Activated CD8-positive, alpha-beta T cell treated with anti-CD3 and anti-CD28 coated beads for 36 hours (primary cell): ENCODE measurements at regions not wholly inside any gene's neighbourhood (a gene's known extent, or its start where the extent isn't known, plus 50 kb on each side); places are given as distances from the start of the nearest gene placed in this dataset.

Experiments used
- ATAC-seq: fragments of 200-7000 bp; cut with Tn5 transposase; one replicate; pipeline ENCODE4 v1.10.0; 2021; ENCODE audit warnings: mild to moderate bottlenecking, moderate library complexity
- CTCF ChIA-PET: fragments of 350-600 bp; sonication (Branson Sonifier 250); formaldehyde crosslinking; loops from one replicate; lab custom pipeline; 2021; ENCODE audit warnings: antibody characterized with exemption; lab: Charles Lee
- POLR2A ChIA-PET: fragments of 350-600 bp; sonication (Branson Sonifier 250); formaldehyde crosslinking; loops from one replicate; lab custom pipeline; 2021; ENCODE audit warnings: antibody characterized with exemption; lab: Charles Lee
- DNase-seq: peaks from one replicate; pipeline ENCODE4 v3.0.0-alpha.2; 2020
- H3K27ac Mint-ChIP-seq: one replicate; pipeline ENCODE4 v1.8.0; 2021; ENCODE audit warnings: mild to moderate bottlenecking, mixed read lengths
- H3K27me3 Mint-ChIP-seq: one replicate; pipeline ENCODE4 v1.8.0; 2021; ENCODE audit warnings: mixed read lengths
- H3K36me3 Mint-ChIP-seq: one replicate; pipeline ENCODE4 v1.8.0; 2021; ENCODE audit warnings: low read depth, mixed read lengths
- H3K4me1 Mint-ChIP-seq: one replicate; pipeline ENCODE4 v1.8.0; 2021; ENCODE audit warnings: low read depth, mixed read lengths
- H3K4me3 Mint-ChIP-seq: one replicate; pipeline ENCODE4 v1.8.0; 2021; ENCODE audit warnings: mild to moderate bottlenecking, moderate library complexity, mixed read lengths
- H3K9me3 Mint-ChIP-seq: one replicate; pipeline ENCODE4 v1.8.0; 2021; ENCODE audit warnings: mixed read lengths
- CTCF ChIP-seq: fragments of 200-600 bp; IDR thresholded peaks from one replicate; pipeline ENCODE4 v1.8.0; 2022; ENCODE audit warnings: antibody characterized with exemption, mild to moderate bottlenecking
- intact Hi-C: fragments of 100-400 bp; cut with micrococcal nuclease; formaldehyde crosslinking; loops from one replicate; pipeline ENCODE4 v1.10.0; 2022

- TF ChIP-seq CTCF: no peak
- CTCF ChIA-PET: no interaction called here
- DNase-seq: no peak
- no peaks in the 10 kb centered on the region for H3K27me3 Mint-ChIP-seq
- no peak overlapping the region for H3K27ac Mint-ChIP-seq
- ATAC-seq: no peak
- H3K4me3 Mint-ChIP-seq: no peak overlapping the region
- no peaks in the 10 kb centered on the region for H3K9me3 Mint-ChIP-seq
- H3K4me1 Mint-ChIP-seq: no peaks in the 10 kb centered on the region
- H3K36me3 Mint-ChIP-seq: no peaks in the 10 kb centered on the region
- intact Hi-C loops: no loop called here
- POLR2A ChIA-PET: no interaction called here
These were observed 159.5 kb upstream of the NRP1 start for GRCh38 chr10:33493978-33494377.

GRCh38 chr10:33493497-33493896 is 159.0 kb upstream of the NRP1 start:
- no peak for TF ChIP-seq CTCF
- intact Hi-C loops: no loop called here
- Mint-ChIP-seq H3K4me1 (no peaks in the 10 kb centered on the region), H3K27me3 (no peaks in the 10 kb centered on the region), H3K36me3 (no peaks in the 10 kb centered on the region), H3K27ac (no peak overlapping the region), H3K4me3 (no peak overlapping the region), H3K9me3 (no peaks in the 10 kb centered on the region)
- DNase-seq (no peak), ATAC-seq (no peak)
- ChIA-PET POLR2A (no interaction called here), CTCF (no interaction called here)

DNA sequence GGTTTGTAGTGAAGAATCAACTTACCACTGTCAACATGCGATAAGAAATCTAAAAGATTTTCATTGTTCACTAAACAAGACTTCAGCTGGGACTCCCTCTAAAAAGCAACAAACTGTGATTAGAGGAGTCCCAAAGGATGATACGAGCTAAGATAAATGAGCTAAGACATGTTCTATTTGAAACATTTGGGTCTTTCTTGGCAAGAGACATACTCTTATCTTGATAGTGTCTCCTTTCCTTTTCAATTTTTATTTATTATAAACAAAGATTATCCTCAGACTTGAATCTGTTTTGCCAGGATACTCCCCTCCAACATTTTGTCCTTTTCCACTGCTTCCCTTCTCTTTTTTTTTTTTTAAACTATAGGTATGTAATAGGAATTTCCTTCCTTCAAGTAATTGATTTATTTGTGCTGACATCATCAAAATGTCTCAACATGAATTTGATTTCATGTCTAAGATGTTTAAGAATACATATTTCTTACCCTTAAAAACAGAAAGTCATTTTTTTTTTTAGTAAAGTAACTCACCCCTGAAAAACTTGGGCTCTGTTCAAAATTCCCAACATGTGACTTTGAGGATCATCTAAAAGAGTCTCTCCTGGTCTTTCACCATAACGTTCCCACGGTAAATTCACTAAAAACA is 158.4 kb upstream of the NRP1 start:
- ChIA-PET POLR2A (no interaction called here), CTCF (no interaction called here)
- Mint-ChIP-seq H3K4me1 (no peaks in the 10 kb centered on the region), H3K4me3 (no peak overlapping the region), H3K27me3 (no peaks in the 10 kb centered on the region), H3K9me3 (no peaks in the 10 kb centered on the region), H3K27ac (no peak overlapping the region), H3K36me3 (no peaks in the 10 kb centered on the region)
- DNase-seq: no peak
- no peak for TF ChIP-seq CTCF
- intact Hi-C loops: no loop called here
- ATAC-seq: no peak

GRCh38 chr10:33489501-33490176 is 155.2 kb upstream of the NRP1 start:
- Mint-ChIP-seq H3K4me1 (peaks cover 5% of the 10 kb centered on the region), H3K36me3 (no peaks in the 10 kb centered on the region), H3K9me3 (no peaks in the 10 kb centered on the region), H3K27ac (no peak overlapping the region), H3K4me3 (no peak overlapping the region), H3K27me3 (no peaks in the 10 kb centered on the region)
- TF ChIP-seq CTCF: no peak
- CTCF ChIA-PET: no interaction called here
- ATAC-seq: no peak
- intact Hi-C loops: no loop called here
- no peak for DNase-seq
- POLR2A ChIA-PET: interaction anchor here (0.9 kb wide), 1 partner anchor 8 kb away, joined by 3 read pairs; no protein-coding TSS in a partner anchor

DNA sequence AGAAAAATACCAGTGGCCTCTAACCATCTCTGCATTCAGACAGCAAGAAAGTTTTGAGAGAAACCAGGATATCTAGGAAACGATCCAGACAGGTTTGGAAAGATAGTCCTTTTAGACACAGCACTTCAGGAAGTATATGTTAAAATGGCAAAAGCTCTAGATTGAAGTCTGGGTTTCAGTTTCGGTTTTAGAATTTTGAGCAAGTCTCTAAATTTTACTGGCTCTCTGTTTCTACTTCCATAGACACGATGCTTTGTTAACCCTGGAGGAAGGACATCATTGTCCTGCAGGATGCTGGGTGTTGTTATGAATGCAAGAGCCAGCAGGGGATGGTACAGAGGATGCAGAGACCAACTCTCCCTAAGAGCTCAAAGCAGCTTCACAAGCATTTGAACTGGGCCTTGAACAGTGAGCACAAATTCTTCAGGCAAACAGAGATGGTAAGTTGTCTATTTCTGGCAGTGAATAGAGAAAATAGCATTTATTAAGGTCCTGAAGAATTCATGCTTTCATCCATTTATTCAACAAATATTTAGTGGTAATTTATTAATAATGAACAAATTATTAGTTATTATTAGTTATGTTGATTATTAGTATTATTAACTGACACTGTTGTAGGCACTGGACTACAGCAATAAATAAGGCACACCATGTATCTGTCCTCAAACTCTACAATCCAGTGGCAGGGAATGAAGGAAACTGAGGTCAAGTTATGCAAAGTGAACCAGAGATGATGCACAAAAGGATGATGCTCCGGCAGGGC is 152.7 kb upstream of the NRP1 start:
- Mint-ChIP-seq H3K36me3 (no peaks in the 10 kb centered on the region), H3K4me3 (no peak overlapping the region), H3K9me3 (no peaks in the 10 kb centered on the region), H3K27ac (no peak overlapping the region), H3K4me1 (peaks cover 5% of the 10 kb centered on the region), H3K27me3 (peaks cover 3% of the 10 kb centered on the region)
- POLR2A ChIA-PET: no interaction called here
- intact Hi-C loops: no loop called here
- DNase-seq (no peak), ATAC-seq (no peak)
- CTCF ChIA-PET: no interaction called here
- no peak for TF ChIP-seq CTCF
